ENCODE measurements at regions not wholly inside any gene's neighbourhood (a gene's known extent, or its start where the extent isn't known, plus 50 kb on each side); places are given as distances from the start of the nearest gene placed in this dataset.

GRCh38 chr1:195909061-195909460 is 699.2 kb downstream of the KCNT2 start:
- ATAC-seq (ENCODE audit: low read depth in 2 of 2) (no peak), DNase-seq (no peak)
- Mint-ChIP-seq H3K36me3 (no peaks in the 10 kb centered on the region), H3K4me3 (no peak overlapping the region), H3K4me1 (no peaks in the 10 kb centered on the region), H3K9me3 (peaks cover 0 to 5% (median 1%) of the 10 kb centered on the region in 7 donors), H3K27ac (no peak overlapping the region), H3K27me3 (no peaks in the 10 kb centered on the region)
- Histone ChIP-seq H3K9me3 (ENCODE audit: control insufficient read depth in 2 of 2, low read length in 2 of 2) (no peaks in the 10 kb centered on the region), H3K36me3 (ENCODE audit: control insufficient read depth, insufficient read depth, low read length) (no peaks in the 10 kb centered on the region), H3K27ac (ENCODE audit: insufficient read depth, low read length, poor library complexity, severe bottlenecking) (no peak overlapping the region), H3K4me1 (ENCODE audit: control insufficient read depth, insufficient read depth, low read length, poor library complexity, severe bottlenecking) (no peaks in the 10 kb centered on the region), H3K27me3 (ENCODE audit: control insufficient read depth, insufficient read depth, low read length) (no peaks in the 10 kb centered on the region), H3K4me3 (ENCODE audit: low read depth, low read length) (no peak overlapping the region)

- Mint-ChIP-seq H3K4me3 (no peak overlapping the region), H3K27ac (no peak overlapping the region), H3K36me3 (no peaks in the 10 kb centered on the region), H3K27me3 (no peaks in the 10 kb centered on the region), H3K4me1 (no peaks in the 10 kb centered on the region), H3K9me3 (peaks cover 0 to 5% (median 1%) of the 10 kb centered on the region in 7 donors)
- no peak overlapping the region for H3K4me3 ChIP-seq (ENCODE audit: low read depth, low read length)
- no peaks in the 10 kb centered on the region for H3K36me3 ChIP-seq (ENCODE audit: control insufficient read depth, insufficient read depth, low read length)
- no peaks in the 10 kb centered on the region for H3K9me3 ChIP-seq (ENCODE audit: control insufficient read depth in 2 of 2, low read length in 2 of 2)
- DNase-seq, result no peak
- ATAC-seq (ENCODE audit: low read depth in 2 of 2), result no peak
- no peak overlapping the region for H3K27ac ChIP-seq (ENCODE audit: insufficient read depth, low read length, poor library complexity, severe bottlenecking)
- H3K27me3 ChIP-seq (ENCODE audit: control insufficient read depth, insufficient read depth, low read length), result no peaks in the 10 kb centered on the region
- H3K4me1 ChIP-seq (ENCODE audit: control insufficient read depth, insufficient read depth, low read length, poor library complexity, severe bottlenecking), result no peaks in the 10 kb centered on the region
Observed at GRCh38 chr1:195908121-195908520, 700.1 kb downstream of the KCNT2 start.

GRCh38 chr1:195903203-195903602 is 705.0 kb downstream of the KCNT2 start:
- H3K36me3 ChIP-seq (ENCODE audit: control insufficient read depth, insufficient read depth, low read length), result no peaks in the 10 kb centered on the region
- H3K9me3 ChIP-seq (ENCODE audit: control insufficient read depth in 2 of 2, low read length in 2 of 2), result no peaks in the 10 kb centered on the region
- no peaks in the 10 kb centered on the region for H3K27me3 Mint-ChIP-seq
- DNase-seq (no peak), ATAC-seq (ENCODE audit: low read depth in 2 of 2) (no peak)
- H3K27ac Mint-ChIP-seq, result no peak overlapping the region
- no peak overlapping the region for H3K4me3 Mint-ChIP-seq
- H3K4me1 Mint-ChIP-seq, result no peaks in the 10 kb centered on the region
- H3K36me3 Mint-ChIP-seq, result no peaks in the 10 kb centered on the region
- no peak overlapping the region for H3K4me3 ChIP-seq (ENCODE audit: low read depth, low read length)
- H3K9me3 Mint-ChIP-seq, result peaks cover 0 to 3% (median 0%) of the 10 kb centered on the region in 7 donors
- H3K27me3 ChIP-seq (ENCODE audit: control insufficient read depth, insufficient read depth, low read length), result no peaks in the 10 kb centered on the region
- no peak overlapping the region for H3K27ac ChIP-seq (ENCODE audit: insufficient read depth, low read length, poor library complexity, severe bottlenecking)
- H3K4me1 ChIP-seq (ENCODE audit: control insufficient read depth, insufficient read depth, low read length, poor library complexity, severe bottlenecking), result no peaks in the 10 kb centered on the region

- no peak overlapping the region for H3K4me3 Mint-ChIP-seq
- no peak overlapping the region for H3K27ac ChIP-seq (ENCODE audit: insufficient read depth, low read length, poor library complexity, severe bottlenecking)
- no peaks in the 10 kb centered on the region for H3K27me3 Mint-ChIP-seq
- no peaks in the 10 kb centered on the region for H3K27me3 ChIP-seq (ENCODE audit: control insufficient read depth, insufficient read depth, low read length)
- H3K4me1 Mint-ChIP-seq, result no peaks in the 10 kb centered on the region
- DNase-seq, result no peak
- H3K9me3 ChIP-seq (ENCODE audit: control insufficient read depth in 2 of 2, low read length in 2 of 2), result no peaks in the 10 kb centered on the region
- H3K36me3 Mint-ChIP-seq, result no peaks in the 10 kb centered on the region
- H3K4me3 ChIP-seq (ENCODE audit: low read depth, low read length), result no peak overlapping the region
- H3K9me3 Mint-ChIP-seq, result peaks cover 0 to 4% (median 0%) of the 10 kb centered on the region in 7 donors
- ATAC-seq (ENCODE audit: low read depth in 2 of 2), result no peak
- H3K4me1 ChIP-seq (ENCODE audit: control insufficient read depth, insufficient read depth, low read length, poor library complexity, severe bottlenecking), result no peaks in the 10 kb centered on the region
- H3K36me3 ChIP-seq (ENCODE audit: control insufficient read depth, insufficient read depth, low read length), result no peaks in the 10 kb centered on the region
- H3K27ac Mint-ChIP-seq, result no peak overlapping the region
Observed at GRCh38 chr1:195902779-195903178, 705.5 kb downstream of the KCNT2 start.

GRCh38 chr1:195899762-195900352 is 708.4 kb downstream of the KCNT2 start:
- no peaks in the 10 kb centered on the region for H3K4me1 ChIP-seq (ENCODE audit: control insufficient read depth, insufficient read depth, low read length, poor library complexity, severe bottlenecking)
- no peak overlapping the region for H3K4me3 Mint-ChIP-seq
- DNase-seq (no peak), ATAC-seq (ENCODE audit: low read depth in 2 of 2) (no peak)
- H3K9me3 Mint-ChIP-seq, result peaks cover 0 to 4% (median 0%) of the 10 kb centered on the region in 7 donors
- H3K9me3 ChIP-seq (ENCODE audit: control insufficient read depth in 2 of 2, low read length in 2 of 2), result no peaks in the 10 kb centered on the region
- H3K36me3 Mint-ChIP-seq, result no peaks in the 10 kb centered on the region
- H3K27me3 Mint-ChIP-seq, result no peaks in the 10 kb centered on the region
- no peaks in the 10 kb centered on the region for H3K36me3 ChIP-seq (ENCODE audit: control insufficient read depth, insufficient read depth, low read length)
- H3K27ac Mint-ChIP-seq, result no peak overlapping the region
- no peaks in the 10 kb centered on the region for H3K4me1 Mint-ChIP-seq
- no peaks in the 10 kb centered on the region for H3K27me3 ChIP-seq (ENCODE audit: control insufficient read depth, insufficient read depth, low read length)
- H3K4me3 ChIP-seq (ENCODE audit: low read depth, low read length), result no peak overlapping the region
- no peak overlapping the region for H3K27ac ChIP-seq (ENCODE audit: insufficient read depth, low read length, poor library complexity, severe bottlenecking)

GRCh38 chr1:195898924-195899323 is 709.3 kb downstream of the KCNT2 start:
- no peaks in the 10 kb centered on the region for H3K27me3 Mint-ChIP-seq

GRCh38 chr1:195898373-195898772 is 709.9 kb downstream of the KCNT2 start:
- H3K4me1 ChIP-seq (ENCODE audit: control insufficient read depth, insufficient read depth, low read length, poor library complexity, severe bottlenecking), result no peaks in the 10 kb centered on the region
- Mint-ChIP-seq H3K9me3 (peaks cover 0 to 4% (median 0%) of the 10 kb centered on the region in 7 donors), H3K27ac (no peak overlapping the region), H3K36me3 (no peaks in the 10 kb centered on the region), H3K4me1 (no peaks in the 10 kb centered on the region), H3K4me3 (no peak overlapping the region), H3K27me3 (no peaks in the 10 kb centered on the region)
- ATAC-seq (ENCODE audit: low read depth in 2 of 2) (no peak), DNase-seq (no peak)
- H3K4me3 ChIP-seq (ENCODE audit: low read depth, low read length), result no peak overlapping the region
- peaks cover 0 to 2% of the 10 kb centered on the region in 2 experiments for H3K9me3 ChIP-seq (ENCODE audit: control insufficient read depth in 2 of 2, low read length in 2 of 2)
- H3K27me3 ChIP-seq (ENCODE audit: control insufficient read depth, insufficient read depth, low read length), result no peaks in the 10 kb centered on the region
- no peak overlapping the region for H3K27ac ChIP-seq (ENCODE audit: insufficient read depth, low read length, poor library complexity, severe bottlenecking)
- H3K36me3 ChIP-seq (ENCODE audit: control insufficient read depth, insufficient read depth, low read length), result no peaks in the 10 kb centered on the region

More at GRCh38 chr1:195898924-195899323, 709.3 kb downstream of the KCNT2 start:
- no peak overlapping the region for H3K4me3 Mint-ChIP-seq
- no peak overlapping the region for H3K27ac Mint-ChIP-seq
- H3K36me3 ChIP-seq (ENCODE audit: control insufficient read depth, insufficient read depth, low read length), result no peaks in the 10 kb centered on the region
- peaks cover 0 to 4% (median 0%) of the 10 kb centered on the region in 7 donors for H3K9me3 Mint-ChIP-seq
- no peaks in the 10 kb centered on the region for H3K27me3 ChIP-seq (ENCODE audit: control insufficient read depth, insufficient read depth, low read length)
- no peaks in the 10 kb centered on the region for H3K36me3 Mint-ChIP-seq
- no peak overlapping the region for H3K4me3 ChIP-seq (ENCODE audit: low read depth, low read length)
- H3K4me1 Mint-ChIP-seq, result no peaks in the 10 kb centered on the region
- no peak for DNase-seq
- ATAC-seq (ENCODE audit: low read depth in 2 of 2), result no peak
- H3K27ac ChIP-seq (ENCODE audit: insufficient read depth, low read length, poor library complexity, severe bottlenecking), result no peak overlapping the region
- no peaks in the 10 kb centered on the region for H3K4me1 ChIP-seq (ENCODE audit: control insufficient read depth, insufficient read depth, low read length, poor library complexity, severe bottlenecking)
- H3K9me3 ChIP-seq (ENCODE audit: control insufficient read depth in 2 of 2, low read length in 2 of 2), result no peaks in the 10 kb centered on the region

- H3K4me3 ChIP-seq (ENCODE audit: low read depth, low read length), result no peak overlapping the region
- no peaks in the 10 kb centered on the region for H3K4me1 ChIP-seq (ENCODE audit: control insufficient read depth, insufficient read depth, low read length, poor library complexity, severe bottlenecking)
- Mint-ChIP-seq H3K27ac (no peak overlapping the region), H3K27me3 (no peaks in the 10 kb centered on the region), H3K4me1 (no peaks in the 10 kb centered on the region), H3K4me3 (no peak overlapping the region), H3K36me3 (no peaks in the 10 kb centered on the region), H3K9me3 (peaks cover 0 to 4% (median 4%) of the 10 kb centered on the region in 7 donors)
- no peak overlapping the region for H3K27ac ChIP-seq (ENCODE audit: insufficient read depth, low read length, poor library complexity, severe bottlenecking)
- no peaks in the 10 kb centered on the region for H3K27me3 ChIP-seq (ENCODE audit: control insufficient read depth, insufficient read depth, low read length)
- ATAC-seq (ENCODE audit: low read depth in 2 of 2) (no peak), DNase-seq (no peak)
- H3K9me3 ChIP-seq (ENCODE audit: control insufficient read depth in 2 of 2, low read length in 2 of 2), result peaks cover 0 to 11% of the 10 kb centered on the region in 2 experiments
- no peaks in the 10 kb centered on the region for H3K36me3 ChIP-seq (ENCODE audit: control insufficient read depth, insufficient read depth, low read length)
Observed at GRCh38 chr1:195897076-195897475, 711.2 kb downstream of the KCNT2 start.

All from CD4-positive, CD25-positive, alpha-beta regulatory T cell (primary cell).